ENCODE measurements at regions not wholly inside any gene's neighbourhood (a gene's known extent, or its start where the extent isn't known, plus 50 kb on each side); places are given as distances from the start of the nearest gene placed in this dataset.

GRCh38 chr19:31178833-31179470, 170.3 kb downstream of the TSHZ3 start:
- no peak for DNase-seq
- in situ Hi-C loops (cut with HindIII; ENCODE audit: low pct_ligation_motif_present, low sequenced_read_pairs), result no loop called here
- Histone ChIP-seq H3K27me3 (replicated peaks) (no peaks in the 10 kb centered on the region), H3K4me3 (ENCODE audit: low read depth, low read length) (no peak overlapping the region), H3K36me3 (replicated peaks) (no peaks in the 10 kb centered on the region), H3K27ac (no peak overlapping the region)
- TF ChIP-seq, protein P1, sequence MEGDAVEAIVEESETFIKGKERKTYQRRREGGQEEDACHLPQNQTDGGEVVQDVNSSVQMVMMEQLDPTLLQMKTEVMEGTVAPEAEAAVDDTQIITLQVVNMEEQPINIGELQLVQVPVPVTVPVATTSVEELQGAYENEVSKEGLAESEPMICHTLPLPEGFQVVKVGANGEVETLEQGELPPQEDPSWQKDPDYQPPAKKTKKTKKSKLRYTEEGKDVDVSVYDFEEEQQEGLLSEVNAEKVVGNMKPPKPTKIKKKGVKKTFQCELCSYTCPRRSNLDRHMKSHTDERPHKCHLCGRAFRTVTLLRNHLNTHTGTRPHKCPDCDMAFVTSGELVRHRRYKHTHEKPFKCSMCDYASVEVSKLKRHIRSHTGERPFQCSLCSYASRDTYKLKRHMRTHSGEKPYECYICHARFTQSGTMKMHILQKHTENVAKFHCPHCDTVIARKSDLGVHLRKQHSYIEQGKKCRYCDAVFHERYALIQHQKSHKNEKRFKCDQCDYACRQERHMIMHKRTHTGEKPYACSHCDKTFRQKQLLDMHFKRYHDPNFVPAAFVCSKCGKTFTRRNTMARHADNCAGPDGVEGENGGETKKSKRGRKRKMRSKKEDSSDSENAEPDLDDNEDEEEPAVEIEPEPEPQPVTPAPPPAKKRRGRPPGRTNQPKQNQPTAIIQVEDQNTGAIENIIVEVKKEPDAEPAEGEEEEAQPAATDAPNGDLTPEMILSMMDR (IDR thresholded peaks at IDR 0.05; ENCODE audit: low read depth, low read length, missing control alignments), result no peak

DNA sequence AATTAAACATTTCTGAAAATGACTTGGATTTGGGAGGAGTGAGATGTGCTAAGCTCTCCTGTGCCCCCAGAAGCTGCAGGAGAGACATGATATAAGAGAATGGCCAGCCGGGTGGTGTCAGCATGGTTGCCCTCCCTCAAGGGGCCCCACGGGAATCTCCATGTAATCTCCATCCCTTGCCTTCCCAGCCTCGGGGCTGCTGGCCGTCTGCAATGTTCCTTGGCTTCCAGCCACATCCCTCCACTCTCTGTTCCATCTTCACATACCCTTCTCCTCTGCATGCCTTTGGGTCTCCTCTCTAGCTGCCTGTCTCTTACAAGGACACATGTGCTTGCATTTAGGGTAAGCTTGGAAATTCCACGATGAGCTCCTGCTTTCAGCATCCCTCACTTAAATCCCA, 172.0 kb downstream of the TSHZ3 start:
- in situ Hi-C loops (cut with HindIII; ENCODE audit: low pct_ligation_motif_present, low sequenced_read_pairs), result no loop called here
- Histone ChIP-seq H3K4me3 (ENCODE audit: low read depth, low read length) (no peak overlapping the region), H3K27me3 (replicated peaks) (no peaks in the 10 kb centered on the region), H3K36me3 (replicated peaks) (no peaks in the 10 kb centered on the region), H3K27ac (no peak overlapping the region)
- TF ChIP-seq, protein P1 (IDR thresholded peaks at IDR 0.05; ENCODE audit: low read depth, low read length, missing control alignments), result no peak
- no peak for DNase-seq

DNA sequence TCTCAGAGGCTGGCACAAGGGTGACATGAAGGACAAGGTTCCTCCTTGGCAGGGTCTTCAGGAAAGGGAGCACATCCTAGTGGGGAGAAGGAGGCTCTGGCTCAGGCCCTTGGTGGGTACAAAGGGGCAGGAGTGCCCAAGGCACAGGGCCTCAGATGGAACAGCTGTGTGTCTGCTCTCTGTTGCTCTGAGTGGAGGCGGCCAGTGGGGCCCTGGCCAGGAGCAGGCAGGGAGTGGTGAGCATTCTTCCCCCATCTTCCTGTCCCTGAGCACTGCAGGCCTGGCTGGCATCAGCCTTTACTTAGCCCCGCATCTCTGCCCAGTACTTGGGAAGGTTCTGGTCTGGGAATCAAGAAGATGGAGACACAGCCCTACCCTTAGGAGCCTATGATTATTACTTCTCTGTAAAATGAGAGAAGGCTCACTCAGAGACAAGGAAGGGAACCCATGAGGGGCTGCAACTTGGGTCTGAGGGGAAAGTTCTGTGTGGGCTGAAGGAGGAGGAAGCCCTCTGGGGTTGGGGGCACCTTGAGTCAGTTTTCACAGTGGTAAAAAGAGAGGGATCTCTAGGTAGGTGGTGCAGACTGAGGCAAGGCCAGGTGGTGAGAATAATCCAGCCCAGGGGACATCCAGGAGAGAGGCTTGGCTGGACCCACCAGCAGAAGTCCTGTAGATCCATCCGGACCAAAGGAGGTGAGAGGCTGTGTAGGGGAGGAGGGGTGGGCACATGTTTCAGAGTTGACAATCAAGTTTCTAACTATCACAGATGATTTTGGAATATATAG, 173.5 kb downstream of the TSHZ3 start:
- Histone ChIP-seq H3K36me3 (replicated peaks) (no peaks in the 10 kb centered on the region), H3K27ac (no peak overlapping the region), H3K4me3 (ENCODE audit: low read depth, low read length) (no peak overlapping the region), H3K27me3 (replicated peaks) (no peaks in the 10 kb centered on the region)
- no peak for DNase-seq
- in situ Hi-C loops (cut with HindIII; ENCODE audit: low pct_ligation_motif_present, low sequenced_read_pairs), result no loop called here
- TF ChIP-seq, protein P1 (IDR thresholded peaks at IDR 0.05; ENCODE audit: low read depth, low read length, missing control alignments), result no peak

DNA sequence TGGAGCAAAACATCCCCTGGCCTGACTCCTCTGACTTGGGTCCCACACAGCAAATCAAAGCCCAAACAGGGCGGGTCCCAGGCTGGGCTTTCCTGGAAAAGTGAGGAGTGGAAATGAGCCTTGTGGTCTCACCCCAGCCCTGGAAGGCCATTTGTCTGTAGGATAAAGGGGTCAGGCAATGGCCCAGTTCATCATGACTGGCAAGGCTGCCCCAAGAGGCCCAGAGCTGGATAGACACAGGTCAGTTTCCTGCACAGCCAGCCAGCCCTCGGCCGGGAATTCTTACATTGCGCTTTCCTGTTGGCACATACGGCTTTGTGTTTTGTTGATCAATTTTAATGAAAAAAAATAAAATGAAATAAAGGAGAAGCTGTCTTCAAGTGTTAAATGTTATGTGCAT, 174.3 kb downstream of the TSHZ3 start:
- in situ Hi-C loops (cut with HindIII; ENCODE audit: low pct_ligation_motif_present, low sequenced_read_pairs), result no loop called here
- Histone ChIP-seq H3K4me3 (ENCODE audit: low read depth, low read length) (no peak overlapping the region), H3K27me3 (replicated peaks) (no peaks in the 10 kb centered on the region), H3K27ac (no peak overlapping the region), H3K36me3 (replicated peaks) (no peaks in the 10 kb centered on the region)
- DNase-seq, result no peak
- TF ChIP-seq, protein P1 (IDR thresholded peaks at IDR 0.05; ENCODE audit: low read depth, low read length, missing control alignments), result no peak

DNA sequence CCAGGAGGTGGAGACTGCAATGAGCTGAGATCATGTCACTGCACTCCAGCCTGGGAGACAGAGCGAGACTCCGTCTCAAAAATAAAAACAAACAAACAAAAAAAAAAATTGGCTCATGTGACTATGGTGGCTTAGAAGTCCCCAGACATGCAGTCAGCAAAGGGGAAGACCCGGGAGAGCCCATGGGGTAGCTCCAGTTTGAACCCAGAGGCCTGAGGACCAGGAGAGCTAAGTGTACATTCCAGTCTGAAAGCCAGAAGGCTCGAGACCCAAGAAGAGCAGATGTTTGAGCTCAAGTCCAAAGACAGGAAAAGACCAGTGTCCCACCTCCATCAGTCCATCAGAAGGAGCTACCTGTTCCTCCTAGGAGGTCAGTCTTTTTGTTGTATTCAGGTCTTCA, 175.2 kb downstream of the TSHZ3 start:
- no peak for DNase-seq
- Histone ChIP-seq H3K27me3 (replicated peaks) (no peaks in the 10 kb centered on the region), H3K4me3 (ENCODE audit: low read depth, low read length) (no peak overlapping the region), H3K27ac (no peak overlapping the region), H3K36me3 (replicated peaks) (no peaks in the 10 kb centered on the region)
- in situ Hi-C loops (cut with HindIII; ENCODE audit: low pct_ligation_motif_present, low sequenced_read_pairs), result no loop called here
- TF ChIP-seq, protein P1 (IDR thresholded peaks at IDR 0.05; ENCODE audit: low read depth, low read length, missing control alignments), result no peak

Measured in brain microvascular endothelial cell (primary cell).